Fibroblast of mammary gland (primary cell): ENCODE measurements at regions not wholly inside any gene's neighbourhood (a gene's known extent, or its start where the extent isn't known, plus 50 kb on each side); places are given as distances from the start of the nearest gene placed in this dataset.

Experiments used
- DNase-seq: peaks from one replicate; pipeline ENCODE4 v3.0.0-alpha.2; 2010; ENCODE audit warnings: low read depth
- H3K4me3 ChIP-seq: 2 replicates; pipeline ENCODE4 v1.5.1; 2011; ENCODE audit warnings: low read depth, mild to moderate bottlenecking, low read length, moderate library complexity; ENCODE audit not compliant: control insufficient read depth
- CTCF ChIP-seq: conservative IDR thresholded peaks from 2 replicates; pipeline ENCODE4 v1.5.1; 2011; ENCODE audit warnings: low read depth, low read length, inconsistent platforms; ENCODE audit not compliant: control insufficient read depth, insufficient read depth

- no peak for DNase-seq
- H3K4me3 ChIP-seq = no peak overlapping the region
- no peak for TF ChIP-seq CTCF
These were observed 104.9 kb downstream of the NTMT2 start for GRCh38 chr1:170250531-170251276.

GRCh38 chr1:170252851-170253579 is 107.3 kb downstream of the NTMT2 start:
- TF ChIP-seq CTCF = no peak
- peak; percentile 54 for DNase-seq
- no peak overlapping the region for H3K4me3 ChIP-seq

GRCh38 chr1:170254371-170254770 is 108.6 kb downstream of the NTMT2 start:
- no peak for DNase-seq

GRCh38 chr1:170261669-170262068 is 115.9 kb downstream of the NTMT2 start:
- peak; percentile 80 for DNase-seq
- no peak for TF ChIP-seq CTCF
- no peak overlapping the region for H3K4me3 ChIP-seq

More at GRCh38 chr1:170254371-170254770, 108.6 kb downstream of the NTMT2 start:
- H3K4me3 ChIP-seq = no peak overlapping the region
- TF ChIP-seq CTCF = no peak

GRCh38 chr1:170262276-170262939 is 116.6 kb downstream of the NTMT2 start:
- DNase-seq = no peak
- H3K4me3 ChIP-seq = no peak overlapping the region
- no peak for TF ChIP-seq CTCF

- no peak for DNase-seq
- H3K4me3 ChIP-seq = no peak overlapping the region
- TF ChIP-seq CTCF = no peak
These were observed 119.5 kb downstream of the NTMT2 start for GRCh38 chr1:170265234-170265633.
